HEK293 (cell line): ENCODE measurements at regions not wholly inside any gene's neighbourhood (a gene's known extent, or its start where the extent isn't known, plus 50 kb on each side); places are given as distances from the start of the nearest gene placed in this dataset.

Experiments used
- CTCF ChIA-PET: fragments of 350-600 bp; formaldehyde crosslinking; extraction: SDS; loops from one replicate; lab custom pipeline; 2021; ENCODE audit warnings: antibody characterized with exemption; lab: Yijun Ruan, JAX
- POLR2A ChIA-PET: fragments of 300-600 bp; formaldehyde crosslinking; extraction: SDS; loops from one replicate; lab custom pipeline; 2020; ENCODE audit warnings: antibody characterized with exemption, inconsistent platforms; lab: Yijun Ruan, JAX
- H3K27ac ChIP-seq: fragments of 200-500 bp; sonication (Bioruptor generic); 2 replicates; pipeline ENCODE4 v1.5.1; 2014; ENCODE audit warnings: low read depth, low read length, control low read depth, inconsistent platforms; ENCODE audit errors: extremely low read depth
- H3K36me3 ChIP-seq, 2 experiments: fragments of 200-500 bp in 1 of 2; sonication (Bioruptor generic) in 1 of 2; 1 replicate in 1 of 2; 2 replicates in 1 of 2; pipeline ENCODE4 v1.5.1; 2014 to 2017; ENCODE audit warnings: inconsistent platforms in 2 of 2, low read length in 2 of 2; ENCODE audit not compliant: control insufficient read depth in 2 of 2, insufficient read depth in 1 of 2
- H3K4me1 ChIP-seq: fragments of 200-500 bp; sonication (Bioruptor generic); 2 replicates; pipeline ENCODE4 v1.5.1; 2014; ENCODE audit warnings: mild to moderate bottlenecking, low read length, inconsistent platforms; ENCODE audit not compliant: control insufficient read depth, insufficient read depth
- H3K4me3 ChIP-seq: 2 replicates; pipeline ENCODE4 v1.5.1; 2011; ENCODE audit warnings: low read depth, mild to moderate bottlenecking, control low read depth, low read length, moderate library complexity
- H3K9me3 ChIP-seq: fragments of 200-500 bp; sonication (Bioruptor generic); 2 replicates; pipeline ENCODE4 v1.5.1; 2014; ENCODE audit warnings: low read depth, low read length, inconsistent platforms; ENCODE audit not compliant: control insufficient read depth, insufficient read depth
- HOXD13 ChIP-seq: sonication (generic); formaldehyde crosslinking; IDR thresholded peaks from 2 replicates; pipeline ENCODE4 v1.8.0; 2022; ENCODE audit warnings: missing genetic modification reagents, borderline replicate concordance
- KLF16 ChIP-seq: fragments of 450-650 bp; formaldehyde crosslinking; IDR thresholded peaks from 2 replicates; pipeline ENCODE4 v1.5.1; 2017; ENCODE audit warnings: missing biosample characterization, missing genetic modification characterization
- WT1 ChIP-seq: fragments of 450-650 bp; formaldehyde crosslinking; IDR thresholded peaks from 2 replicates; pipeline ENCODE4 v1.5.1; 2016; ENCODE audit warnings: missing biosample characterization, missing genetic modification characterization
- ZIC2 ChIP-seq: fragments of 450-650 bp; formaldehyde crosslinking; IDR thresholded peaks from 2 replicates; pipeline ENCODE4 v1.5.1; 2016; ENCODE audit warnings: missing biosample characterization, missing genetic modification characterization
- ZNF221 ChIP-seq: fragments of 450-650 bp; formaldehyde crosslinking; IDR thresholded peaks from 2 replicates; pipeline ENCODE4 v1.5.1; 2017; ENCODE audit warnings: missing biosample characterization, missing genetic modification characterization, borderline replicate concordance
- ZNF274 ChIP-seq, 2 experiments: fragments of 200-500 bp in 1 of 2; fragments of 450-650 bp in 1 of 2; sonication (Bioruptor generic) in 1 of 2; formaldehyde crosslinking in 1 of 2; IDR thresholded peaks; 2 replicates each; pipeline versions ENCODE4 v1.5.1 to v1.6.1; 2014 to 2016; ENCODE audit warnings: borderline replicate concordance in 1 of 2, inconsistent platforms in 1 of 2, low read length in 1 of 2, missing biosample characterization in 1 of 2, missing genetic modification characterization in 1 of 2
- ZNF366 ChIP-seq: fragments of 450-650 bp; formaldehyde crosslinking; conservative IDR thresholded peaks from 2 replicates; pipeline ENCODE4 v1.5.1; 2016; ENCODE audit warnings: missing biosample characterization, missing genetic modification characterization
- ZNF513 ChIP-seq: fragments of 450-650 bp; IDR thresholded peaks from 2 replicates; pipeline ENCODE4 v1.5.1; 2018; ENCODE audit warnings: missing biosample characterization, missing genetic modification characterization
- ZNF544 ChIP-seq: fragments of 450-650 bp; formaldehyde crosslinking; IDR thresholded peaks from 2 replicates; pipeline ENCODE4 v1.5.0; 2017; ENCODE audit warnings: missing biosample characterization, missing genetic modification characterization
- TF ChIP-seq, protein P1 (sequence below): fragments of 450-650 bp; formaldehyde crosslinking; conservative IDR thresholded peaks from 2 replicates; pipeline ENCODE4 v1.5.1; 2016; ENCODE audit warnings: low read depth, missing biosample characterization, missing genetic modification characterization
- TF ChIP-seq, protein P2 (sequence below): fragments of 450-650 bp; formaldehyde crosslinking; IDR thresholded peaks from 2 replicates; pipeline ENCODE4 v1.5.1; 2016; ENCODE audit warnings: missing biosample characterization, missing genetic modification characterization
- TF ChIP-seq, protein P3 (sequence below): fragments of 450-650 bp; formaldehyde crosslinking; IDR thresholded peaks from 2 replicates; pipeline ENCODE4 v1.5.1; 2016; ENCODE audit warnings: missing biosample characterization, missing genetic modification characterization

- TF ChIP-seq HOXD13 (CRISPR knock-in tag): no peak
- no peak for TF ChIP-seq ZIC2 (tag by site-specific recombination)
- TF ChIP-seq, protein P1, sequence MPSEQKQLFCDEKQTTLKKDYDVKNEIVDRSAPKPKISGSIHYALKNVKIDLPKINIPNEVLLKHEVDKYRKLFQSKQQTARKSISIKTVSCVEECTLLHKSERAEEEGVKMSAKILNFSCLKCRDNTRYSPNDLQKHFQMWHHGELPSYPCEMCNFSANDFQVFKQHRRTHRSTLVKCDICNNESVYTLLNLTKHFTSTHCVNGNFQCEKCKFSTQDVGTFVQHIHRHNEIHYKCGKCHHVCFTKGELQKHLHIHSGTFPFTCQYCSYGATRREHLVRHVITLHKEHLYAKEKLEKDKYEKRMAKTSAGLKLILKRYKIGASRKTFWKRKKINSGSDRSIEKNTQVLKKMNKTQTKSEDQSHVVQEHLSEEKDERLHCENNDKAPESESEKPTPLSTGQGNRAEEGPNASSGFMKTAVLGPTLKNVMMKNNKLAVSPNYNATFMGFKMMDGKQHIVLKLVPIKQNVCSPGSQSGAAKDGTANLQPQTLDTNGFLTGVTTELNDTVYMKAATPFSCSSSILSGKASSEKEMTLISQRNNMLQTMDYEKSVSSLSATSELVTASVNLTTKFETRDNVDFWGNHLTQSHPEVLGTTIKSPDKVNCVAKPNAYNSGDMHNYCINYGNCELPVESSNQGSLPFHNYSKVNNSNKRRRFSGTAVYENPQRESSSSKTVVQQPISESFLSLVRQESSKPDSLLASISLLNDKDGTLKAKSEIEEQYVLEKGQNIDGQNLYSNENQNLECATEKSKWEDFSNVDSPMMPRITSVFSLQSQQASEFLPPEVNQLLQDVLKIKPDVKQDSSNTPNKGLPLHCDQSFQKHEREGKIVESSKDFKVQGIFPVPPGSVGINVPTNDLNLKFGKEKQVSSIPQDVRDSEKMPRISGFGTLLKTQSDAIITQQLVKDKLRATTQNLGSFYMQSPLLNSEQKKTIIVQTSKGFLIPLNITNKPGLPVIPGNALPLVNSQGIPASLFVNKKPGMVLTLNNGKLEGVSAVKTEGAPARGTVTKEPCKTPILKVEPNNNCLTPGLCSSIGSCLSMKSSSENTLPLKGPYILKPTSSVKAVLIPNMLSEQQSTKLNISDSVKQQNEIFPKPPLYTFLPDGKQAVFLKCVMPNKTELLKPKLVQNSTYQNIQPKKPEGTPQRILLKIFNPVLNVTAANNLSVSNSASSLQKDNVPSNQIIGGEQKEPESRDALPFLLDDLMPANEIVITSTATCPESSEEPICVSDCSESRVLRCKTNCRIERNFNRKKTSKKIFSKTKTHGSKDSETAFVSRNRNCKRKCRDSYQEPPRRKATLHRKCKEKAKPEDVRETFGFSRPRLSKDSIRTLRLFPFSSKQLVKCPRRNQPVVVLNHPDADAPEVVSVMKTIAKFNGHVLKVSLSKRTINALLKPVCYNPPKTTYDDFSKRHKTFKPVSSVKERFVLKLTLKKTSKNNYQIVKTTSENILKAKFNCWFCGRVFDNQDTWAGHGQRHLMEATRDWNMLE (tag by site-specific recombination): no peak
- TF ChIP-seq WT1 (tag by site-specific recombination): no peak
- TF ChIP-seq, protein P2, sequence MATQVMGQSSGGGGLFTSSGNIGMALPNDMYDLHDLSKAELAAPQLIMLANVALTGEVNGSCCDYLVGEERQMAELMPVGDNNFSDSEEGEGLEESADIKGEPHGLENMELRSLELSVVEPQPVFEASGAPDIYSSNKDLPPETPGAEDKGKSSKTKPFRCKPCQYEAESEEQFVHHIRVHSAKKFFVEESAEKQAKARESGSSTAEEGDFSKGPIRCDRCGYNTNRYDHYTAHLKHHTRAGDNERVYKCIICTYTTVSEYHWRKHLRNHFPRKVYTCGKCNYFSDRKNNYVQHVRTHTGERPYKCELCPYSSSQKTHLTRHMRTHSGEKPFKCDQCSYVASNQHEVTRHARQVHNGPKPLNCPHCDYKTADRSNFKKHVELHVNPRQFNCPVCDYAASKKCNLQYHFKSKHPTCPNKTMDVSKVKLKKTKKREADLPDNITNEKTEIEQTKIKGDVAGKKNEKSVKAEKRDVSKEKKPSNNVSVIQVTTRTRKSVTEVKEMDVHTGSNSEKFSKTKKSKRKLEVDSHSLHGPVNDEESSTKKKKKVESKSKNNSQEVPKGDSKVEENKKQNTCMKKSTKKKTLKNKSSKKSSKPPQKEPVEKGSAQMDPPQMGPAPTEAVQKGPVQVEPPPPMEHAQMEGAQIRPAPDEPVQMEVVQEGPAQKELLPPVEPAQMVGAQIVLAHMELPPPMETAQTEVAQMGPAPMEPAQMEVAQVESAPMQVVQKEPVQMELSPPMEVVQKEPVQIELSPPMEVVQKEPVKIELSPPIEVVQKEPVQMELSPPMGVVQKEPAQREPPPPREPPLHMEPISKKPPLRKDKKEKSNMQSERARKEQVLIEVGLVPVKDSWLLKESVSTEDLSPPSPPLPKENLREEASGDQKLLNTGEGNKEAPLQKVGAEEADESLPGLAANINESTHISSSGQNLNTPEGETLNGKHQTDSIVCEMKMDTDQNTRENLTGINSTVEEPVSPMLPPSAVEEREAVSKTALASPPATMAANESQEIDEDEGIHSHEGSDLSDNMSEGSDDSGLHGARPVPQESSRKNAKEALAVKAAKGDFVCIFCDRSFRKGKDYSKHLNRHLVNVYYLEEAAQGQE (tag by site-specific recombination): no peak
- TF ChIP-seq ZNF544: no peak
- TF ChIP-seq, protein P3, sequence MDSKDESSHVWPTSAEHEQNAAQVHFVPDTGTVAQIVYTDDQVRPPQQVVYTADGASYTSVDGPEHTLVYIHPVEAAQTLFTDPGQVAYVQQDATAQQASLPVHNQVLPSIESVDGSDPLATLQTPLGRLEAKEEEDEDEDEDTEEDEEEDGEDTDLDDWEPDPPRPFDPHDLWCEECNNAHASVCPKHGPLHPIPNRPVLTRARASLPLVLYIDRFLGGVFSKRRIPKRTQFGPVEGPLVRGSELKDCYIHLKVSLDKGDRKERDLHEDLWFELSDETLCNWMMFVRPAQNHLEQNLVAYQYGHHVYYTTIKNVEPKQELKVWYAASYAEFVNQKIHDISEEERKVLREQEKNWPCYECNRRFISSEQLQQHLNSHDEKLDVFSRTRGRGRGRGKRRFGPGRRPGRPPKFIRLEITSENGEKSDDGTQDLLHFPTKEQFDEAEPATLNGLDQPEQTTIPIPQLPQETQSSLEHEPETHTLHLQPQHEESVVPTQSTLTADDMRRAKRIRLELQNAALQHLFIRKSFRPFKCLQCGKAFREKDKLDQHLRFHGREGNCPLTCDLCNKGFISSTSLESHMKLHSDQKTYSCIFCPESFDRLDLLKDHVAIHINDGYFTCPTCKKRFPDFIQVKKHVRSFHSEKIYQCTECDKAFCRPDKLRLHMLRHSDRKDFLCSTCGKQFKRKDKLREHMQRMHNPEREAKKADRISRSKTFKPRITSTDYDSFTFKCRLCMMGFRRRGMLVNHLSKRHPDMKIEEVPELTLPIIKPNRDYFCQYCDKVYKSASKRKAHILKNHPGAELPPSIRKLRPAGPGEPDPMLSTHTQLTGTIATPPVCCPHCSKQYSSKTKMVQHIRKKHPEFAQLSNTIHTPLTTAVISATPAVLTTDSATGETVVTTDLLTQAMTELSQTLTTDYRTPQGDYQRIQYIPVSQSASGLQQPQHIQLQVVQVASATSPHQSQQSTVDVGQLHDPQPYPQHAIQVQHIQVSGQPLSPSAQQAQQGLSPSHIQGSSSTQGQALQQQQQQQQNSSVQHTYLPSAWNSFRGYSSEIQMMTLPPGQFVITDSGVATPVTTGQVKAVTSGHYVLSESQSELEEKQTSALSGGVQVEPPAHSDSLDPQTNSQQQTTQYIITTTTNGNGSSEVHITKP (tag by site-specific recombination): no peak
- TF ChIP-seq KLF16 (tag by site-specific recombination): no peak
- TF ChIP-seq ZNF513: no peak
- no peak for TF ChIP-seq ZNF274 (IDR thresholded peaks at IDR 0.05; ENCODE audit: low read length)
- TF ChIP-seq ZNF274 (tag by site-specific recombination; IDR thresholded peaks at IDR 0.05; ENCODE audit: borderline replicate concordance): no peak
Observed at GRCh38 chr5:32845171-32845570, 134.1 kb downstream of the NPR3 start (continued).

- H3K4me3 ChIP-seq: no peak overlapping the region
- CTCF ChIA-PET: no interaction called here
Observed at GRCh38 chr5:32848120-32848519, 137.0 kb downstream of the NPR3 start.

More at GRCh38 chr5:32848120-32848519, 137.0 kb downstream of the NPR3 start:
- POLR2A ChIA-PET: no interaction called here
- H3K9me3 ChIP-seq: no peaks in the 10 kb centered on the region
- H3K36me3 ChIP-seq: no peaks in the 10 kb centered on the region
- H3K4me1 ChIP-seq: no peaks in the 10 kb centered on the region
- TF ChIP-seq ZNF221 (tag by site-specific recombination) (no peak), ZNF366 (tag by site-specific recombination) (0 out of 2 replicates have a peak, but pooled peaks have one; percentile 17)
- H3K27ac ChIP-seq: no peak overlapping the region
